NCI-H128 (cell line): ENCODE measurements at regions not wholly inside any gene's neighbourhood (a gene's known extent, or its start where the extent isn't known, plus 50 kb on each side); places are given as distances from the start of the nearest gene placed in this dataset.
"Not testable (repeated sequence)": the region's sequence is repeated elsewhere in the genome, so short reads cannot be mapped to it uniquely, and the experiment has no call there.

ENCODE experiments used
- DNase-seq: peaks from one replicate; lab custom pipeline; 2025; ENCODE audit not compliant: unreplicated experiment; lab: John Stamatoyannopoulos, UW

DNA sequence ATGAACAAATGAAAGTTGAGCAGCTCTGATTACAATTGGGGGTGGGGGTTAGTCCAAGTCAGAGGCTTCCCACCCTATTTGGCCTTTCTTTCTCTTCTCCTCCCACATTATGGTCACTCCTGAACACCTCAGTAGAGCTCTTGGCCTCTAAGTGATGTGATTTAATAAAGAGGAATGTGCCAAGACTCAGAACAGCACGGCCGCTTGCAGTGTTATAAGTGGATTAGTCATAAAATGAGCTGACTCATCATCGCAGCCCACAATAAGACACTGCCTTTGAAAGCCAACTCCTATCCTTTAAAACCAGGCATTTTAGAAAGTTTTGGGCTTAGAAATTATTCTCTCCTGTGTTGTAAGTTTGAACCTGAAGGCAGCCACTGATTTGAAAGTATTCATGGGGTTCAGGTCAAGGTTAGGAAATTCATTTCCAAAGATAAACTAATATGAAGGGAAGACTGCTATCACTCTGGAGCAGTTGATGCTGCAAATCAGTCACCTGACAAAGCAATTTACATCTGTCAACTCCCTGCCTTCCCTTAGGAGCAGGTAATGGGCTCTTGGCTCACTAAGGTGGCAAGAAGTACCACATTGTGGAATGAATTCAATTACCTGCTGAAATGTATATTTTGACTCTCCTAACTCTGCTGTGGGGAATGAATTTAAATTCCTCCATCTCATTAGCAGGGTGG lies 283.6 kb upstream of the NMUR2 start:
- no peak for DNase-seq

DNA sequence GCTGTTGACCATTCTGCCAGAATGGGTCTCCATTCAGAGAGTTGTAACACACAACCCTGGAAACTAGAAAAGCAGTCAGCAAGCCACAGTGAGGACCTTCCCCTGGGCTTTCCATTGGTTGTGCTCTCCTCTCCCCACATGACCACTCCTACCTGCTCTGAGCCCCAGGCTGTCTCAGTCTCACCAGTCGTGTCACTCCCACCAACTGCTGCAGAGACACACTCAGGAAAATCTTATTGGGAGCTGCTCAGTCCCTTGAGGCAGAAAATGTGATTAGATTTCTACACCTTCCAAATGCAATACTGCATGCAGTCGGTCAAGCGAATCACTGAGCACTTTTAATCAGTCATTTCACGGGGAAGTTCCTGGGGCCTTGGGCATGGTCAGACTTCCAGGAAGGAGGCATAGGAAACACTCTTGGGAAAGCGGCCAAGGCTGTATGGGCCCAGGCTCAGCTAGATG lies 284.2 kb upstream of the NMUR2 start:
- no peak for DNase-seq

DNA sequence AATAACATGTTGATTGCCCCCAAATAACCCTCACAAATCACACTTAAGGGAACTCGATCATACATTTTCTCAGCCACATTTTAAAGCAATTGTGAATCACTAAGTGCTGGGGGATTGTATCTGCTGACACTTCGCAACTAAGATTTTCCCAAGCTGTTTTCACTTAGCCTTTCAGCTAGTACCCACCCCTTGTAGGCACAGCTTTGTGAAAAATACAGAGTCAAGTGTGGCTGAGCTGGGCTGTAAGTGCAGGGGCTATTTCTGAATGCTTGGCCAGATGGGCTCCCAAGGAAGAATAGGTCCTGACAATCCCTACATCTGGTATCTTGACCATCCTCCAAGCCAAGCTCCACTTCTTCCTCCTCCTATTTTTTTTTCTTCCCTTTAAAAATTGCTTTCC lies 289.2 kb upstream of the NMUR2 start:
- DNase-seq = no peak

DNA sequence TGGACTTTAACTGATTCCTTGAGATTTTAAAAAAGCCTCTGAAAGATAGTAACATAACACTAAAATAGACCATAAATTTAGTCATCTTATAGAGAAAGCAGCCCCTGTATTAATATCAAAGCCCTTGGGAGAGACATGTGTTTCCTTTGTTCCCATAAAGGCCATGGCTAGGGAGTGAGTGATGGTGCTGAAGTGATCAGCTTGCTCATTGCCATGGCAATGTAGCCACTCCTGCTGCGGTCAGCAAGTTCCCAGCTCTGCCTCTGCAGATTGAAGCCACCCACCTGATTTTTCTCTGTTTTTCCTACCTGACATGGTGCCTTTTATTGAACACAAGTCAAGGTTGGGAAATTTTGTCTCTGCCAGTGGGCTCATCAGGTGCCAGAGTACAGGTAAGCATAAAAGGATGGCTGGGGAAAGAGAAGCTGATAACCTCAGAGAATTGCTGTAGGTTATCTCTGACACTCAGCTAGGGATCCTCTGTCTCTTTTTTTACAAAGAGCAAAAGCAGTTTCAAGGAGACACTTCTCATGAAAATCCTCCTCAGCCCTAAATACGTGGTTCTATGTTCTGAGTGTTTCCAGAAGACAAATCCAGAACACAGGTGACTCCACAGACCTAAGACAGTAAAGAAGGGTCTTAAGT lies 296.3 kb upstream of the NMUR2 start:
- no peak for DNase-seq

DNA sequence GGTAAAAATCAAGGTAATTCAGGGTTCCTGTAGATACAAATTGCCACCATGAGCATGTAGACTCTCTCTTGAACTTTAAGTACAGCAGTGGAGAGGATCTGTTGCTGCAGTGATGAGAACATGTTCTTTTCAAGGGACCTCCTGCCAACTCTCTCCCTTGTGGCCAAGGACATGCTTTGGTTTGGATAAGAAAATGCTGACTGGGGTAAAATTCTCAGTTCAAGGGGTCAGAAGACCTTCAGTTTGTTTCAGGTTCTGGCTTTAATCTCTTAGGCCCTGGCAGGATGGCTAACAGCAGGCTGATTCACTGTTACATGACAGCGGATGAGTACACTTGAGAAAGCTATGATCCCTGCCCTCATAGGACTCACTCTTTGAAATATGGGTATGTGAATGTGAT lies 299.2 kb upstream of the NMUR2 start:
- no peak for DNase-seq

DNA sequence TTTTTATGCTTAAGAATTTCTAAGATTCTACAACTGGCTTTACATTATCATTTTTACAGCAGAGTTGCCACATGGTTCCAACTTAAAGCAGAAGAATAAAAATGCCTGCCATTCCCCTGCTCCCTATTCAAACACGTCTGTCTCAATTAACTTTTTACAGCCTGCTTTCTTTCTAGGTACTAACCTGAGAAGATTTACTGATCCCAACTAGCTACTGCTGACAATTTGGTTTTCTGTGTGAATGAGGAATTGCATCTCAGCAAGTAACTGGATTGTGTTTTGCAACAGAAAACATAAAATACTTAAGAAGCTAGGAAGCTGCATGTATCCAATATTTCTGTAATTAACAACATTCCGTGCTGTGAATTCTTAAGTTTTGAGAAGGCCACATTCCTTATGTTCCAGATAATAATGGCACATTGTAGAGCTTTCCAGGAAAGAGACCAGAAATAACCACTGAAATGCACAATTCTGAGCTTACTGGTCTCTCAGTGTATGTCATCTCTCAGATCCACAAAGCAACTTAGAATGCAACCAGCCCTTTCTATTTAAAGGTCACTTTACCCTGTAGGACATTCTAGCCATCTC lies 306.8 kb upstream of the NMUR2 start:
- DNase-seq = no peak

DNA sequence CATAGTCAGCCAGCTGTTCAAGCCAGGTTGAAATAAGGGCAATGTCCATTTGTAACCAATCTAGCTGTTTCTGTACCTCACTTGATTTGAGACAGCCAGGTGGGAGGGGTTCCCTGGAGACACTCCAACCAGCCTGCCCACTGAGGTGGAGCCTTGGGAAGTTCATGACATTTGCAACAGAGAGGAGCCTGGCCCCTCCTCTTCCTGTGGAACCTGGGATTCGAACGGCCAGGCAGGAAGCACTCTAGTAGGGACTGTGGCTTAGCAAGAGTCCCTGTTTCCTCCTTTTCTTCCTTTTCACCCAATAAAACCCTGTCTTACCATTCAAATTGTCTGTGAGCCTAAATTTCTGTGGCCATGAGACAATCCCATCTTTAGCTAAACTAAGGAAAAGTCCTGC lies 312.3 kb upstream of the NMUR2 start:
- no peak for DNase-seq

DNA sequence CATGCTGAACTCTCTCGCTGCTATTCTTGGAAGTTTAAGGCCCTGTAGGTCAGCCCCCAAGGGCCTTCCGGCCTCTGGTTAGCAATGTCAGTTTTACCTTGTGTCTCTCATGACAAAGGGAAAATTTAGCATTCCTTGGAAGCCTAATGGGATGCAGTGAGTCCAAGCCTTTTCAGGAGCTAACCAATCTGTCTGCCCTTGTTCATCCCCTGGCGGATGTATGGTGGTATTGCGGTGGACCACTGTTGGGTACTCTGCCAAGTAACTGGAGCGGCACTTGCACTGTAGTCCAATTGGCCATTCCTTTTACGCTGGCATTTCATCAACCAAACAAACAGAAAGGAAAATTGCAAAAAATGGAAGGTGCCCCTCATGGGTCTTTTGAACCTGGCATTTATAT lies 318.4 kb upstream of the NMUR2 start:
- DNase-seq = no peak

DNA sequence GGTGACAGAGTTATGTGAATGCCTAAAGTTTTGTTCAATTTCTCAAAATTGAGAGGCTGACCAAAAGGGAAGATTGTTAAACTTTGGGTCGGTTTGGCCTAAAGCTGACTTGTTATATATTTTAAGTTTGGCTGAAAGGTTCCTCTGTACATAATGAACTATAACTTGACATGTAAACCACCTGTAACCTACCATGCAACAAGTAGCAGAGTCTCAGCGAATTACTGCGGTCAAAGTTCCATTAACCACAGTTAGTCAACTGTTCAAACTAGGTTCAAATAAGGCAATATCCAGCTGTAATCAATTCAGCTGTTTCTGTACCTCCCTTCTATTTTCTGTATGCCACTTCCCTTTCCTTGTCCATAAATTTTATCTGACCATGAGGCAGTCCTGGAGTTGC lies 325.1 kb upstream of the NMUR2 start:
- DNase-seq = no peak

DNA sequence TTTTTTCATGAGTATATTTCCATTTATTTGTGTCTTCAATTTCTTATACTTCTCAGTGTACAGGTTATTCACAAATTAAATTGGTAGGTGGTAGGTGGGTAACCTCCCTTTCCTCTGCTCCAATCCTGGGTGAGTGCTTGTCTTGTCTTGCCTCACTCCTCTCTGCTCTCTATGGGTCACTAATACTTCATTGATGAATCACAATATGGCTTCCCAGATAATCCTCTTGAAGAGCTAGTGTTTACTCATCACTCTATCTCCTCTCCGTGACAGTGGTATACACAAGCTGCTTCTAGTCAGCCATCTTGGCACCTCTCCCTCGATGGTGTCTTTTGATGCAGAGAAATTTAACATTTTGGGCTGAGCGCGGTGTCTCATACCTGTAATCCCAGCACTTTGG lies 331.8 kb upstream of the NMUR2 start:
- DNase-seq = no peak

DNA sequence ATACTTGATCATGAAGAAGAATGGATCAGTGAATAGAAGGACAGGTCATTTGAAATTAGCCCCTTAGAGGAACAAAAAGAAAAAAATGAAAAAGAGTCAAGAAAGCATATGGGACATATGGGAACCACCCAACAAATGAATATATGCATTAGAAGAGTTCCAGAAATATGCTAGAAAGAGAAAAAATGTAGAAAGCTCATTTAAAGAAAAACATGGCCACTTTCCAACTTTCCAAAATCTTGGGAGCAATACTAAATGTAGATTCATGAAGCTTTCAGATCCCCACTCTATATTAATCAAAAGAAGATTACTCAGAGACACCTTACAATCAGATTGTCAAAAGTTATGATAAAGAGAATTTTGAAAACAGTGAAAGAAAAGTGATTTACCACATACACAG lies 334.8 kb upstream of the NMUR2 start:
- DNase-seq = no peak

DNA sequence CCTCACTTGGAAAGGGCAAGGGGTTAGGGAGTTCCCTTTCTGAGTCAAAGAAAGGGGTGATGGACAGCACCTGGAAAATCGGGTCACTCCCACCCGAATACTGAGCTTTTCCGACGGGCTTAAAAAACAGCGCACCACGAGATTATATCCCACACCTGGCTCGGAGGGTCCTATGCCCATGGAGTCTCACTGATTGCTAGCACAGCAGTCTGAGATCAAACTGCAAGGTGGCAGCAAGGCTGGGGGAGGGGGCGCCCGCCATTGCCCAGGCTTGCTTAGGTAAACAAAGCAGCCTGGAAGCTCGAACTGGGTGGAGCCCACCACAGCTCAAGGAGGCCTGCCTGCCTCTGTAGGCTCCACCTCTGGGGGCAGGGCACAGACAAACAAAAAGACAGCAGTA lies 336.0 kb upstream of the NMUR2 start:
- DNase-seq = not testable (repeated sequence)

DNA sequence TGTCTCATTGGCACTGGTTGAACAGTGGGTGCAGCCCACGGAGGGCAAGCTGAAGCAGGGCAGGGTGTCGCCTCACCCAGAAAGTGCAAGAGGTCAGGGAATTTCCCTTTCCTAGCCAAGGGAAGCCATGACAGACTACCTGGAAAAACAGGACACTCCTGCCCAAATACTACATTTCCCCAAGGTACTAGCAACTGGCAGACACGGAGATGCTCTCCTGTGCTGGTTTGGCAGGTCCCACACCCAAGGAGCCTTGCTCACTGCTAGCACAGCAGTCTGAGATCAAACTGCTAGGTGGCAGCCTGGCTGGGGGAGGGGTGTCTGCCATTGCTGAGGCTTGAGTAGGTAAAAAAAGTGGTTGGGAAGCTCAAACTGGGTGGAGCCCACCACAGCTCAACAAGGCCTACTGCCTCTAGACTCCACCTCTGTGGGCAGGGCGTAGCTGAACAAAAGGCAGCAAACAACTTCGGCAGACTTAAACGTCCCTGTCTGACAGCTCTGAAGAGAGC lies 382.7 kb upstream of the NMUR2 start:
- not testable (repeated sequence) for DNase-seq

DNA sequence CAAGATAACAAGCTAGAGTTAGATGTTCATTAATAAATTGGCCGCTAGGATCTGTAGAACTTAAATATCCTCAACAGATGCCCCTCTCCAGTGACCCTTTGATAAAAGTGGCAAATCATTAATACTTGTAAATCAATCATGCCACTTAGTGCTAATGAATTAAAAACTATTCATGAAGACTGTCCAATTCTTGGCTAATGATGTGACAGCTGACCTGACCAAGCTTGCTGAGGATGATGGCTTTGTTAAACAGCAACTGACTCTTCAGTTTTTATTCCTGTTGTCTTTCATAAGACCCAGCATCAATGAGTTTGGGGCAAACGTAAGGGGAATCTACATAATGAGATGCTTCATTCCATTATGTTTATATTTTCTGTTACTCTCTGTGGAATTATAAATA lies 396.8 kb upstream of the NMUR2 start:
- no peak for DNase-seq

DNA sequence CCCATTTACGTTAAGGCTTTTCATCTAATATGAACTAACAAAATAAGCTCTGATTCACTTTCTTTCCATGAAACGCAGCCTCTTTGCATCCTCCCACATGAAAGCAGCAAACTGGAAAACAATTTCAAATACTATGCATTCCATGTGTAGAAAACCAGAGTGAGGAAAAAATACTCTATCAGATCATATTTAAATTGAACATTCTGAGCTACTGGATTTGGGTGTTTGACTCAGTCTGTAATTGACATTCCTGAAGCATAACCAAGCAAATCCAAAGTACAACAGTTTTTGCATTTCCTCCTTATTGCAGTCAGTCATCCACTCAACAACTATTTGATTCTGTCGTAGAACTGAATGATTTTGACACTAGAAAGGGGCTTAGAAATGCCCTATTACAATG lies 399.1 kb upstream of the NMUR2 start:
- no peak for DNase-seq

DNA sequence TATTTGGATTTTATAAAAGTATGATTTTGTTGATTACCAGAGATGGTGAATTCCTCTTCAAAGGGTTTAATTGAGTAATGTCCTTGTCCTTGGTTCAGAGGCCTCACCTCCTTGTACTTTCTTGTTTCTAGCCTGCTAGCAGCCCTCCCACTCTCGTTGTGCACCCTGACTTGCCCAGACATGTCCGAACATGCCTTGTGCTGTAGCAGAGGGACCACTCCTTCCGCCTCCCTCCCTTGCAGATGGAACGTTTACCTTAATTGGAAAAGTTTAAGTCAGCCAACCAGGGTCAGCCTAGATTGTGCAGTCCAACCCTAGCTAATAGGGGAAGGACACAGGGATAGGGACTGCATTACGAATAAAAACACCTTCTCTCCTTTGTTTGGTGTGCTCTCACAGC lies 406.9 kb upstream of the NMUR2 start:
- DNase-seq = no peak

DNA sequence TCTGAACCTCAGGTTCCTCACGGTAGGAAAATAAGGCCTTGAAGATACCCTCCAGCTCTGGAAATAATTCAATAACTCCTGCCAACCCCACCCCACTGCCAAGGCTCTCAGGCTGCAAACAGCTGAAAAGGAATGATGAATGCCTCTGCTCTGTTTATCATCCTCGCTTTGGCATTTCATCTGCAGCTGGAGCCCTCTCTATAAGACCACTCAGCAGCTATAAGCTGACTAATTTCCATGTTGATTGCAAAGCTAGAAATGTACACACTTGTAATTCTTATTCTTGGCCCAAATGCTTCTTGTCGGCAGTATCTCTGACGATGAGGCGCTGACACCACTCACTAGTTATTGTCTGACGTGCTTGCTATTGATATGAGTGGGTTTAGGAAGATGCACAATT lies 408.4 kb upstream of the NMUR2 start:
- no peak for DNase-seq

DNA sequence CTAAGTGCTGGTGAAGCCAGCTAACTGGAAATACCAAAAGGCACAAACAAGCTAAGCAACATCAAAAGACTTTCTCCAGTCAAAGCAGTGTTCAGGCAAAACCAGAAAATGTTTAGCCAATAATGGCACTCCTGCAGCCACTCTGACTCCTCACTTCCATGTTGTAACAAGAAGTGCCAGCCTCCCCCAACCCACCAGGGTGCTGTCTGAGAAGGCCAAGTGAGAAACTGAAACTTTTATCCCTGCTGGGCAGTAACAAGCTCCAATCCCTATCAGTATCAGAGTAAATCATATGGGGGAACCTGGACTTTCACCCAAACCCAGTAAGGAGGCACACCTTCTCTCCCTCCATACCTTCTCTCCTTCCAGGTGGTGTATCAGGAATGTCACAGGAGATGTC lies 414.8 kb upstream of the NMUR2 start:
- no peak for DNase-seq

DNA sequence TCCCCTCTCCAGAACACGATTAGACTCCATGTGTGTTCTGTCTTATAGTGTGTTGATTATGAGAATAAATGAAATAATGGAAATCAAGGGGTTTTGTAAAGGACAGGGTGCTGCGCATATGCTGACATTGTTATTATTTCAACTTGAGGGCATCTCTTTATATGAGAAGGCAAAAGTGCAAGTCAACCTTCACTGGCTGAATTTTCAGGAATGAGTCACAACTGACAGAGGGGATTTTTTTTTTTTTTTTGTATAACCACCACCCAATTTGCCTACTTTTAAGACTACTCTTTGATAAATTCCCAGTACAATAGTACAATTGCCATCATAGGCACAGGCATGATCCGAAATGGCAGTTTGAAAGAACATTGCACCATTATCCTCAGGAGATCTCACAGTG lies 419.2 kb upstream of the NMUR2 start:
- no peak for DNase-seq

DNA sequence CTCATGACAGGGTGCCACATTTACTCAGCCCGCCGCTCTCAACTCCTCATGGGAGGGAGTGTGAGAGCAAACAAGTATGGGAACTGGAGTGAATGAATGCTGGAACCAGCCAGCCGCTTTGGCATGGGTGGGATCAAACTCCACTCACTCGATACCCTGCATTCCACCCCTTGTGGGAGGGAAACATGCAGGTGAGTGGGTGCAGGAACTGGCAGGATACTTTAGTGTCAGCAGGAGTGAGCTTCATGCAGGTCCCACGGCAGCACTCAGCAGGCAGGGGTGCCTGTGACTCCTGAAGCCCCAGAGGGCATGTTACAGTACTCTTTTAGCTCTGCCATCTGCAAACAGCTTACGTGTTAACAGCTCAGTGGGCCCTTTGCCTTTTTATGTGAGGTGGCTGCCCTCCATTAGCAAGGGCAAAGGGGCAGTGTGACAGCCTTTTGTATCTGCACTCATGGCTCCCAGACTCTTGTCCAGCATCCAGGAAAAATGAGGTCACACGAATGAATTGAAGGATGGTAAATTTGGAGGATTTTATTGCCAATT lies 433.2 kb upstream of the NMUR2 start:
- no peak for DNase-seq

DNA sequence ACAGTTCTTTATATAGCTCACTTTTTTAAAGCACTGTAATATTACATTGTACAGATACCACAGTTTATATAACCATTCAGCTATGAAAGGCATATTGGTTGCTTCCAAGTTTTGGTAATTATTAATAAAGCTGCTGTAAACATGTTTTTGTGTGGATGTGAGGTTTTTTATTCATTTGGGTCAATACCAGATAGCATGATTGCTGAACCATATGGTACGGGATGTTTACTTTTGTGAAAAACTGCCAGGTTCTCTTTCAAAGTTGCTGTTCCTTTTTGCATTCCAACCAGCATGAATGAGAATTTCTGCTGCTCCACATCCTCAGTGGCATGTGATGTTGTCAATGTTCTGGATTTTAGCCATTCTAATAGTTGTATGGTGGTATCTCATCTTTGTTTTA lies 439.6 kb upstream of the NMUR2 start:
- no peak for DNase-seq

DNA sequence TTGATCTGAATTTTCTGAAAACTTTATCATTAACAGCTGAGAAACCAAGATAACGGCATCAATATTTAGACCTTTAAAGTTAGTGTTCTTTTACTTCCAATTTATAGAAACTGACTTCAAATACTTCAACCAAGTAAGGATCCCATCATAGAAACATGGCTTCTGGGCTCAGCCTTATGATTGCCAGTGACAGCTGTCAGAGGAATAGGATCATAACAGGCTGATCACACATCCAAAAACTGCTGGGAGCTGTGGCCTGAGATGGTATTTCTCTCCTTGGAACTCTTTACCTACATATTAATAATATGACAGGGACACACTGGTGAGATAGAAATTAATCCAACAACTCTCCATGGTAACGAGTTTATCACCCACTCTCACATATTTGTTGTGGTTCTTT lies 448.3 kb upstream of the NMUR2 start:
- DNase-seq = no peak
